ENCODE measurements at regions not wholly inside any gene's neighbourhood (a gene's known extent, or its start where the extent isn't known, plus 50 kb on each side); places are given as distances from the start of the nearest gene placed in this dataset.

GRCh38 chr4:186414390-186414789, 141.0 kb downstream of the MTNR1A start (continued):
- TF ChIP-seq REST (IDR thresholded peaks at IDR 0.05; ENCODE audit: low read depth) (no peak), POLR2A (IDR thresholded peaks at IDR 0.05; ENCODE audit: borderline replicate concordance, extremely low read depth, insufficient read depth, insufficient read length) (no peak), FOSL1 (IDR thresholded peaks at IDR 0.05; ENCODE audit: low read depth) (no peak)

- no peaks in the 10 kb centered on the region for H3K4me1 ChIP-seq (ENCODE audit: control insufficient read depth in 1 of 2, insufficient read depth in 2 of 2, low read length in 2 of 2)
- H3K36me3 ChIP-seq (ENCODE audit: control insufficient read depth in 1 of 2, insufficient read depth in 2 of 2, low read length in 2 of 2) = no peaks in the 10 kb centered on the region
- ATAC-seq (no peak), DNase-seq (ENCODE audit: low read depth, low spot score) (no peak)
- H2AFZ ChIP-seq (ENCODE audit: low read depth, low read length, poor library complexity, severe bottlenecking) = no peak overlapping the region
- no peaks in the 10 kb centered on the region for H3K9me3 ChIP-seq (ENCODE audit: control insufficient read depth in 1 of 2, insufficient read depth in 1 of 2, low read depth in 1 of 2, low read length in 2 of 2)
- no peak overlapping the region for H3K4me2 ChIP-seq (ENCODE audit: low read length)
- RAD21 ChIA-PET (ENCODE audit: low non-redundant PET in 1 of 2, low total read pairs in 2 of 2, uncharacterized antibody in 2 of 2, unreplicated experiment in 2 of 2) = no interaction called here
- no peaks in the 10 kb centered on the region for H3K27me3 ChIP-seq (ENCODE audit: insufficient read depth, low read length)
- BruUV-seq (replicated peaks) = no TSS peak
- no peak overlapping the region for H3K27ac ChIP-seq (ENCODE audit: low read depth, low read length)
- no peak for TF ChIP-seq CTCF (IDR thresholded peaks at IDR 0.05 in 2 of 3, conservative IDR thresholded peaks at IDR 0.05 in 1 of 3; ENCODE audit: borderline replicate concordance in 1 of 3, insufficient read depth in 1 of 3, low read depth in 2 of 3, low read length in 2 of 3)
- no peak for TF ChIP-seq EZH2phosphoT487 (IDR thresholded peaks at IDR 0.05; ENCODE audit: borderline replicate concordance)
- no peak for TF ChIP-seq POLR2A (IDR thresholded peaks at IDR 0.05; ENCODE audit: borderline replicate concordance, extremely low read depth, insufficient read depth, insufficient read length)
- no peak for TF ChIP-seq YY1 (IDR thresholded peaks at IDR 0.05; ENCODE audit: extremely low read depth, insufficient replicate concordance, low read depth, low read length)
- TF ChIP-seq MAX (IDR thresholded peaks at IDR 0.05) = no peak
- no peak for TF ChIP-seq CEBPB (IDR thresholded peaks at IDR 0.05; ENCODE audit: low read depth)
- no peak for TF ChIP-seq ZFX (IDR thresholded peaks at IDR 0.05)
- no peak for TF ChIP-seq POLR2AphosphoS5 (IDR thresholded peaks at IDR 0.05; ENCODE audit: low read depth, low read length)
- no peak for TF ChIP-seq SIN3A (IDR thresholded peaks at IDR 0.05; ENCODE audit: low read depth)
- TF ChIP-seq ATF3 (IDR thresholded peaks at IDR 0.05) = no peak
- no peak for TF ChIP-seq RAD21 (IDR thresholded peaks at IDR 0.05; ENCODE audit: low read depth)
- TF ChIP-seq TCF7L2 (IDR thresholded peaks at IDR 0.05; ENCODE audit: borderline replicate concordance, extremely low read depth, insufficient read depth, insufficient read length) = no peak
- TF ChIP-seq CBX3 (IDR thresholded peaks at IDR 0.05; ENCODE audit: low read depth) = no peak
- H3K79me2 ChIP-seq (ENCODE audit: insufficient read depth, low read length) = no peaks in the 10 kb centered on the region
- H4K20me1 ChIP-seq (ENCODE audit: insufficient read depth) = no peaks in the 10 kb centered on the region
- POLR2A ChIA-PET = no interaction called here
- no peaks in the 10 kb centered on the region for H3K9me2 ChIP-seq (ENCODE audit: insufficient read depth)
- no peak overlapping the region for H3K4me3 ChIP-seq (replicated peaks in 1 of 2; ENCODE audit: low read depth in 1 of 2, low read length in 2 of 2)
- no peak overlapping the region for H3K9ac ChIP-seq (ENCODE audit: low read length)
- CTCF ChIA-PET = no interaction called here
- intact Hi-C loops (cut with micrococcal nuclease) = no loop called here
These were observed 140.0 kb downstream of the F11 start for GRCh38 chr4:186405957-186406356.

All from HCT116 (cell line).